Amniotic stem cell (primary cell): ENCODE measurements at regions not wholly inside any gene's neighbourhood (a gene's known extent, or its start where the extent isn't known, plus 50 kb on each side); places are given as distances from the start of the nearest gene placed in this dataset.
A peak's percentile ranks its signal among the peaks of the same experiment; 100 is the strongest.
"Not testable (repeated sequence)": the region's sequence is repeated elsewhere in the genome, so short reads cannot be mapped to it uniquely, and the experiment has no call there.

Source experiments
- DNase-seq: peaks from one replicate; lab custom pipeline; 2025; lab: John Stamatoyannopoulos, UW

GRCh38 chr1:115534106-115534505, 107.7 kb upstream of the VANGL1 start:
- no peak for DNase-seq

- no peak for DNase-seq
Measured at GRCh38 chr1:115531631-115532264, 110.0 kb upstream of the VANGL1 start.

- DNase-seq: no peak
Measured at GRCh38 chr1:115530407-115530806, 111.4 kb upstream of the VANGL1 start.

- DNase-seq: no peak
Measured at GRCh38 chr1:115529216-115529897, 112.4 kb upstream of the VANGL1 start.

GRCh38 chr1:115528336-115528735, 113.4 kb upstream of the VANGL1 start:
- not testable (repeated sequence) for DNase-seq

GRCh38 chr1:115527746-115528145, 114.0 kb upstream of the VANGL1 start:
- DNase-seq: no peak

GRCh38 chr1:115526900-115527299, 114.9 kb upstream of the VANGL1 start:
- DNase-seq: no peak

GRCh38 chr1:115524236-115524635, 117.5 kb upstream of the VANGL1 start:
- DNase-seq: no peak

- no peak for DNase-seq
Measured at GRCh38 chr1:115522386-115522785, 119.4 kb upstream of the VANGL1 start.

GRCh38 chr1:115515270-115515669, 126.5 kb upstream of the VANGL1 start:
- no peak for DNase-seq

GRCh38 chr1:115510226-115510625, 131.5 kb upstream of the VANGL1 start:
- DNase-seq: not testable (repeated sequence)

GRCh38 chr1:115507901-115508300, 133.9 kb upstream of the VANGL1 start:
- DNase-seq: no peak

GRCh38 chr1:115506924-115507589, 134.7 kb upstream of the VANGL1 start:
- DNase-seq: no peak

GRCh38 chr1:115506518-115506917, 135.3 kb upstream of the VANGL1 start:
- DNase-seq: no peak

GRCh38 chr1:115505148-115505571, 136.6 kb upstream of the VANGL1 start:
- no peak for DNase-seq

GRCh38 chr1:115502183-115502582, 139.6 kb upstream of the VANGL1 start:
- DNase-seq: not testable (repeated sequence)

GRCh38 chr1:115501476-115501875, 140.3 kb upstream of the VANGL1 start:
- no peak for DNase-seq

GRCh38 chr1:115499253-115499652, 142.5 kb upstream of the VANGL1 start:
- no peak for DNase-seq

- DNase-seq: peak; percentile 37
Measured at GRCh38 chr1:115496904-115497527, 144.8 kb upstream of the VANGL1 start.

GRCh38 chr1:115495625-115496024, 146.1 kb upstream of the VANGL1 start:
- peak; percentile 48 for DNase-seq

GRCh38 chr1:115495111-115495510, 146.7 kb upstream of the VANGL1 start:
- DNase-seq: no peak

GRCh38 chr1:115493834-115494233, 147.9 kb upstream of the VANGL1 start:
- DNase-seq: no peak

- DNase-seq: no peak
Measured at GRCh38 chr1:115492880-115493279, 148.9 kb upstream of the VANGL1 start.
